OCI-LY1 (cell line): ENCODE measurements at regions not wholly inside any gene's neighbourhood (a gene's known extent, or its start where the extent isn't known, plus 50 kb on each side); places are given as distances from the start of the nearest gene placed in this dataset.

Experiments used
- H2AFZ ChIP-seq: fragments of 200-600 bp; sonication (generic), shearing (Covaris generic); 2 replicates; pipeline ENCODE4 v1.6.0; 2014; ENCODE audit warnings: antibody characterized with exemption, mild to moderate bottlenecking, low read length
- H3F3A ChIP-seq: fragments of 200-600 bp; sonication (generic), shearing (Covaris generic); 2 replicates; pipeline ENCODE4 v1.6.0; 2014; ENCODE audit warnings: mild to moderate bottlenecking, antibody characterized with exemption, low read length, moderate library complexity; ENCODE audit not compliant: insufficient read depth
- H3K27ac ChIP-seq: fragments of 200-600 bp; sonication (generic); 2 replicates; pipeline ENCODE4 v1.5.1; 2014; ENCODE audit warnings: low read length, mixed run types, mild to moderate bottlenecking, low read depth; ENCODE audit not compliant: poor library complexity, severe bottlenecking
- H3K27me3 ChIP-seq: fragments of 200-600 bp; sonication (generic); 2 replicates; pipeline ENCODE4 v1.6.0; 2014; ENCODE audit warnings: antibody characterized with exemption, mild to moderate bottlenecking, low read length, moderate library complexity; ENCODE audit not compliant: insufficient read depth
- H3K36me3 ChIP-seq: fragments of 200-600 bp; sonication (generic); 2 replicates; pipeline ENCODE4 v1.6.1; 2014; ENCODE audit warnings: mild to moderate bottlenecking, antibody characterized with exemption, low read length, moderate library complexity, mixed read lengths; ENCODE audit not compliant: insufficient read depth
- H3K4me1 ChIP-seq: fragments of 200-600 bp; sonication (generic); 2 replicates; pipeline ENCODE4 v1.5.1; 2014; ENCODE audit warnings: mild to moderate bottlenecking, low read length, moderate library complexity; ENCODE audit not compliant: insufficient read depth, severe bottlenecking
- H3K4me2 ChIP-seq: fragments of 200-600 bp; sonication (generic), shearing (Covaris generic); 2 replicates; pipeline ENCODE4 v1.6.1; 2014; ENCODE audit warnings: low read length
- H3K4me3 ChIP-seq: fragments of 200-600 bp; sonication (generic); 2 replicates; pipeline ENCODE4 v1.5.1; 2014; ENCODE audit warnings: low read length, low read depth, mild to moderate bottlenecking, mixed read lengths; ENCODE audit not compliant: poor library complexity, severe bottlenecking
- H3K79me2 ChIP-seq: fragments of 200-600 bp; shearing (Covaris generic); 2 replicates; pipeline ENCODE4 v1.6.1; 2016; ENCODE audit warnings: mixed run types, low read length, mixed read lengths; ENCODE audit not compliant: insufficient read depth
- H3K9ac ChIP-seq: fragments of 200-600 bp; sonication (generic), shearing (Covaris generic); 2 replicates; pipeline ENCODE4 v1.6.1; 2014; ENCODE audit warnings: mild to moderate bottlenecking, low read length, mixed read lengths
- H3K9me2 ChIP-seq: fragments of 200-600 bp; sonication (generic), shearing (Covaris generic); 2 replicates; pipeline ENCODE4 v1.6.1; 2014; ENCODE audit warnings: low read depth, mild to moderate bottlenecking, low read length, mixed read lengths
- H3K9me3 ChIP-seq: fragments of 200-600 bp; shearing (Covaris generic); 2 replicates; pipeline ENCODE4 v1.6.1; 2014; ENCODE audit warnings: low read length, mixed read lengths
- H4K20me1 ChIP-seq: fragments of 200-600 bp; sonication (generic), shearing (Covaris generic); 2 replicates; pipeline ENCODE4 v1.6.0; 2016; ENCODE audit warnings: mild to moderate bottlenecking, low read length; ENCODE audit not compliant: insufficient read depth
- EZH2 ChIP-seq: fragments of 200-600 bp; sonication (generic), shearing (Covaris generic); IDR thresholded peaks from 2 replicates; pipeline ENCODE4 v1.8.0; 2017; ENCODE audit warnings: borderline replicate concordance, mixed run types, mild to moderate bottlenecking, antibody characterized with exemption, low read length, moderate library complexity, mixed read lengths
- TF ChIP-seq, protein P1 (sequence below): fragments of 200-600 bp; sonication (generic), shearing (Covaris generic); IDR thresholded peaks from 2 replicates; pipeline ENCODE4 v1.5.1; 2017; ENCODE audit warnings: mild to moderate bottlenecking, antibody characterized with exemption, low read length, moderate library complexity, mixed read lengths

DNA sequence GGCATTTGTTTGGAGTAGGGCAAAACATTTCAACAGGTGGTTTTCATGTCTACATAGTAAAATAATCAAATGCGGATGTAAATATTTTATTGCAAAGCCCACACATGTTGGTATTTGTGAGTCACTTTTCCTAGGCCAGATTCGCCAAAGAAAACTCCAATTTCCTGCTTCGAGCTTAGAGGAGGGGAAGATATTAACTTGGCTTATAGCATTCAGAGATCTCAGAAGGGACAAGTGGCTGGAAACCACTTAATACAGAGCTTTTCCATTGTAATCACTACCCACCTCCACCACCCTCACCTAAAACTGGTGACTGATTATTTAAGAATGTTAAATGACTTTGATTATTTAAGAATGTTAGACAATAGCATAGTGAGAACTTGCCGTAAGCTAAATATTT is 530.6 kb upstream of the SPRY2 start:
- Histone ChIP-seq H2AFZ (no peak overlapping the region), H3F3A (no peaks in the 10 kb centered on the region), H3K9me3 (no peaks in the 10 kb centered on the region)

DNA sequence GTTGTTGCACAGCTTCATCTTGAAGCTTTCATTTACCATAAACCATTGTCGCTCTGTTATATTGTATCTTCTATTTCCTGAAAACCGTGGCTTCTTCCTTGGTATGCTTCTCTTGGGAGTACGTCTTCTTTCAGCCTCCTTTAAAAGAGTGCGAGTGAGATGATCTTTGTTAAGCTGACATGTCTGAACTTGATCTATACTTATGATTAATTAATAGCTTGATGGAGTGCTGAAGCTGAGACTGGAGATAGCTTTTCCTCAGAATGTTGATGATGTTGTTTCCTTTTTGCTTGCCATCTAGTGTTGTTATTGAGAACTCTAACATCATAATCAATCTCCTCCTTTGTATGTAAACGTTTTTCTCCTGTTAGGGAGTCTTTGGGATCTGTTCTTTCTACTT is 529.3 kb upstream of the SPRY2 start:
- Histone ChIP-seq H3K9me3 (no peaks in the 10 kb centered on the region), H3K4me2 (no peak overlapping the region), H3K27me3 (no peaks in the 10 kb centered on the region), H3K4me1 (no peaks in the 10 kb centered on the region), H3K4me3 (no peak overlapping the region), H2AFZ (no peak overlapping the region), H4K20me1 (no peaks in the 10 kb centered on the region), H3K79me2 (no peaks in the 10 kb centered on the region), H3K36me3 (no peaks in the 10 kb centered on the region), H3K9me2 (no peaks in the 10 kb centered on the region), H3F3A (no peaks in the 10 kb centered on the region), H3K9ac (no peak overlapping the region), H3K27ac (no peak overlapping the region)
- TF ChIP-seq EZH2, result no peak
- TF ChIP-seq, protein P1, sequence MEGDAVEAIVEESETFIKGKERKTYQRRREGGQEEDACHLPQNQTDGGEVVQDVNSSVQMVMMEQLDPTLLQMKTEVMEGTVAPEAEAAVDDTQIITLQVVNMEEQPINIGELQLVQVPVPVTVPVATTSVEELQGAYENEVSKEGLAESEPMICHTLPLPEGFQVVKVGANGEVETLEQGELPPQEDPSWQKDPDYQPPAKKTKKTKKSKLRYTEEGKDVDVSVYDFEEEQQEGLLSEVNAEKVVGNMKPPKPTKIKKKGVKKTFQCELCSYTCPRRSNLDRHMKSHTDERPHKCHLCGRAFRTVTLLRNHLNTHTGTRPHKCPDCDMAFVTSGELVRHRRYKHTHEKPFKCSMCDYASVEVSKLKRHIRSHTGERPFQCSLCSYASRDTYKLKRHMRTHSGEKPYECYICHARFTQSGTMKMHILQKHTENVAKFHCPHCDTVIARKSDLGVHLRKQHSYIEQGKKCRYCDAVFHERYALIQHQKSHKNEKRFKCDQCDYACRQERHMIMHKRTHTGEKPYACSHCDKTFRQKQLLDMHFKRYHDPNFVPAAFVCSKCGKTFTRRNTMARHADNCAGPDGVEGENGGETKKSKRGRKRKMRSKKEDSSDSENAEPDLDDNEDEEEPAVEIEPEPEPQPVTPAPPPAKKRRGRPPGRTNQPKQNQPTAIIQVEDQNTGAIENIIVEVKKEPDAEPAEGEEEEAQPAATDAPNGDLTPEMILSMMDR, result no peak

More for the DNA sequence above, 530.6 kb upstream of the SPRY2 start:
- H3K9ac ChIP-seq, result no peak overlapping the region
- H4K20me1 ChIP-seq, result no peaks in the 10 kb centered on the region
- H3K4me1 ChIP-seq, result no peaks in the 10 kb centered on the region
- H3K27ac ChIP-seq, result no peak overlapping the region
- H3K27me3 ChIP-seq, result no peaks in the 10 kb centered on the region
- no peaks in the 10 kb centered on the region for H3K9me2 ChIP-seq
- no peak for TF ChIP-seq EZH2
- TF ChIP-seq, protein P1, result no peak
- H3K36me3 ChIP-seq, result no peaks in the 10 kb centered on the region
- H3K4me3 ChIP-seq, result no peak overlapping the region
- no peaks in the 10 kb centered on the region for H3K79me2 ChIP-seq
- H3K4me2 ChIP-seq, result no peak overlapping the region

DNA sequence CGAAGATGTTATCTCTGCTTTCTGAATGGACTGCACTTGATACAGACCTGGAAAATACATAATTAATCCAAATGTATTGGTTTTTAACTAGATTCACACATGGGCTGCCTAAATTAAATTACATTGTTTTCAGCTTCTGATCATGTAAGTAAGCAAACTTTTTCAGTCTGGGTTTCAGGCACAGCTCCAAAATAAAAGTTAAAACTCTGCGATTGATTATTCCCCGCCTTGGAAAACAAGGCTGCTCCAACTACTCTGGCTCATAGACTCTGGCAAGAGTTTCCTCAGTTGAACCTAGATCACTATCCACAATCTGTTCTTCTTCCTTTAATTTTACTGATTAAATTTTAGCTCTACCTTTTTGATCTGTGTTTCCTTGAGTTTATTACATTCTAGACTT is 526.0 kb upstream of the SPRY2 start:
- no peak overlapping the region for H3K27ac ChIP-seq
- no peaks in the 10 kb centered on the region for H3F3A ChIP-seq
- H3K4me1 ChIP-seq, result no peaks in the 10 kb centered on the region
- TF ChIP-seq, protein P1, result no peak
- no peak for TF ChIP-seq EZH2
- no peaks in the 10 kb centered on the region for H3K36me3 ChIP-seq
- no peak overlapping the region for H3K4me2 ChIP-seq
- no peak overlapping the region for H2AFZ ChIP-seq
- H3K9me3 ChIP-seq, result no peaks in the 10 kb centered on the region
- no peaks in the 10 kb centered on the region for H3K79me2 ChIP-seq
- H4K20me1 ChIP-seq, result no peaks in the 10 kb centered on the region
- H3K9ac ChIP-seq, result no peak overlapping the region
- H3K4me3 ChIP-seq, result no peak overlapping the region
- H3K27me3 ChIP-seq, result no peaks in the 10 kb centered on the region
- no peaks in the 10 kb centered on the region for H3K9me2 ChIP-seq
